Heart left ventricle (tissue), 13 donors: ENCODE measurements at regions not wholly inside any gene's neighbourhood (a gene's known extent, or its start where the extent isn't known, plus 50 kb on each side); places are given as distances from the start of the nearest gene placed in this dataset.

Source experiments
- CTCF ChIP-seq, 12 donors: fragments of 200-600 bp; sonication (generic) in 4 of 12; IDR thresholded peaks; one replicate each; pipeline versions ENCODE4 v1.5.0 to v1.8.0; 2018 to 2022; ENCODE audit warnings: antibody characterized with exemption in 12 of 12, mild to moderate bottlenecking in 5 of 12
- POLR2A ChIP-seq, 2 donors: fragments of 450-650 bp; IDR thresholded peaks; one replicate each; pipeline ENCODE4 v1.6.1; 2017; ENCODE audit warnings: antibody characterized with exemption in 2 of 2, mild to moderate bottlenecking in 2 of 2, moderate library complexity in 2 of 2
- donor health status: ischemic (EF 13 %, LVEDD 7.1; RV severe dilation, severe dysfunction).
- donor health status: DM: no; HTN: yes; CAD: no.
- donor health status: DM: no; HTN: no; CAD: no.
- donor health status: ischemic (EF 25% LVEDD 6.9; RV normal size, moderate dysfunction).
- donor health status: ischemic (EF 25% LVEDD 5.7; RV mildly dilated, moderate dysfunction).
- donor health status: ischemic (EF 35%, LVEDD 5.7; RV mildly dilated, moderate dysfunction).
- donor health status: nonischemic (EF 11% LVEDD 7.7; RV severe dilation, severe dysfunction).
- donor health status: DM: yes; HTN: yes; CAD: no.
- donor health status: PGD.
- donor health status: ischemic (EF 29% LVEDD 5.4; RV normal size, mild dysfunction).
- donor health status: nonischemic (EF 23%, LVEDD 6.1; RV moderate dilation, normal function).

GRCh38 chr2:3135676-3136075, 241.9 kb downstream of the EIPR1 start:
- TF ChIP-seq CTCF (IDR thresholded peaks at IDR 0.05) (no peak), POLR2A (IDR thresholded peaks at IDR 0.05) (no peak)
